HT1080 (cell line): ENCODE measurements at regions not wholly inside any gene's neighbourhood (a gene's known extent, or its start where the extent isn't known, plus 50 kb on each side); places are given as distances from the start of the nearest gene placed in this dataset.
"Not testable (repeated sequence)": the region's sequence is repeated elsewhere in the genome, so short reads cannot be mapped to it uniquely, and the experiment has no call there.

Source experiments
- DNase-seq: peaks from one replicate; pipeline ENCODE4 v3.0.0-alpha.2; 2015; ENCODE audit warnings: low read depth

DNA sequence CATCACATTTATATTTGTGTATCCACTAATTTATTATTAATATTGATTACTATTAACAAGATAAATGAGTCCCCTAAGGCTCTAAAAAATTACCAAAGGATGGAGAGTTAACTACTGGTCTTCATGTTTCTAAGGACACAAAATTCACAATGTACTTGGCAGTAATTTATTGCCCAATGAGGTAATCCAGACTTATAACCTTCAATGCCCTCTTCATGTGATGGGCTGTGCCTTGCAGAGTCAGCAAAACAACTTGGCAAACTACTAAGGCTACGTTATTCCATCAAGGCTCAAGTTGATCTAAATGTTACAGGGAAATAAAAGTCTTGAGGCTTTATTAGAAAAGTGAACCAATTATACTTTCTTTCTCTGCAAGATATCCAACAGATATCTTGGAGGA, 804.9 kb upstream of the NXPH2 start:
- no peak for DNase-seq

DNA sequence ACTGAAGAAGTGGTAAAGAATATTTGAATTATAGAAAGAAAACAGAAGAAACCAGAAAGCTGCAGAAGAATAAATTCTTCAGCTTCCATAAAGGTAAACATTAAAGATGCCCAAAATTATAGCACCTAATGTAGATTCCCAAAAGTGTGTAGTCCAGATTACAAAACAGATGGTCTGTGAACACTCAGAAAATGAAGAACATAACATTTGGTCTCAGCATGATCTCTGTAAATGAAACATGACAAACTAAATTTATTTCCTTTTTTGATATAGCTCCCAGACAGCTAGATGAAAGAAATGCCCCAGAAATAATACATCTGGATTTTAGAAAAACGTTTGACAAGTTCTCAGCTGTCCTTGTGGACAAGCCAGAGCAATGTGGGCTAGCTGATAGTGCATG, 794.2 kb upstream of the NXPH2 start:
- DNase-seq, result no peak

DNA sequence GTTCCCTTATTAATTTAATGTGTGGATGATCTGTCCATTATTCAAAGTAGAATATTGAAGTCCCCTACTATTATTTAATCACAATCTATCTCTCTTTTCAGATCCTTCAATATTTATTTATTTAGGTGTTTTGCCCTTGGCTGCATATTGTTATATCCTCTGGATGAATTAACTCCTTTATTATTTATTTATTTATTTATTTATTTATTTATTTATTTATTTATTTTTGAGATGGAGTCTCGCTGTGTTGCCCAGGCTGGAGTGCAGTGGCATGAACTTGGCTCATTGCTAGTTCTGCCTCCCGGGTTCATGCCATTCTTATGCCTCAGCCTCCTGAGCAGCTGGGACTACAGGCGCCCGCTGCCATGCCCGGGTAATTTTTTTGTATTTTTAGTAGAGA, 776.6 kb upstream of the NXPH2 start:
- DNase-seq, result no peak

DNA sequence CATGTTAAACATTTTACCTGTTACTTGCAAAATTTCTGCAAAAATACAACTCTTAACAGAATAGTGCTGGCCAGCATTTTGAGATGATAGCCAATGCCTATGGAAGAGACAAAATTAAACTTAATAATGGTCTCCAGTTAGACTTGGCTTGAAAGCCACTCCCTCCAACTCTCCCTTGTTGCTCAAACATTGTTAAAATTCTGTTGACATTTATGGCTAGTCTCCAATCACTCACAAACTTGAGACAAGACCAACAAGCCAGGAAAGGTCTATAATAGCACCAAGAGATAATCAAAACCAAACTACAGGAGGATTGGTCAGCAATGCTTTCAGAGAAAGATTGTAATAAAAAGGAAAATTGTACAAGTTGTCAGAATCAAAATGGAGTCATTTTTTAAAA, 770.7 kb upstream of the NXPH2 start:
- DNase-seq, result no peak

DNA sequence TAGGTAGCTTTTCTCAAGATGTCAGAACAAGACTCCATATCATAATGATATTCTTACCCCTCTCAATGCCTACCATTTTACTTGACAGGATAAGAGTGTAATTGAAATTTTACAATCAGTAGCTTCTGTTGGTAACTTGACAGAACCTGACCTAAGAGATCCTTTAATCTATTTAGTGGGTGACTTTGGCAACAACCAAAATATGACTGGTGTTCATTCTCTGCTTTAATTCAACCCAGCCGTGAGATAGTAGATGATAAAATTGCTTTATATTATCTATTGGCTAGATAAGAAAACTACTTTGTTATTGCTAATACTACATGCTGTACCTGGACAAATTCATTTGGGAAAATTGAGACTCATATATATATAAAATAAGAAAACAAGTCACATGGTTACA, 770.2 kb upstream of the NXPH2 start:
- DNase-seq, result no peak

DNA sequence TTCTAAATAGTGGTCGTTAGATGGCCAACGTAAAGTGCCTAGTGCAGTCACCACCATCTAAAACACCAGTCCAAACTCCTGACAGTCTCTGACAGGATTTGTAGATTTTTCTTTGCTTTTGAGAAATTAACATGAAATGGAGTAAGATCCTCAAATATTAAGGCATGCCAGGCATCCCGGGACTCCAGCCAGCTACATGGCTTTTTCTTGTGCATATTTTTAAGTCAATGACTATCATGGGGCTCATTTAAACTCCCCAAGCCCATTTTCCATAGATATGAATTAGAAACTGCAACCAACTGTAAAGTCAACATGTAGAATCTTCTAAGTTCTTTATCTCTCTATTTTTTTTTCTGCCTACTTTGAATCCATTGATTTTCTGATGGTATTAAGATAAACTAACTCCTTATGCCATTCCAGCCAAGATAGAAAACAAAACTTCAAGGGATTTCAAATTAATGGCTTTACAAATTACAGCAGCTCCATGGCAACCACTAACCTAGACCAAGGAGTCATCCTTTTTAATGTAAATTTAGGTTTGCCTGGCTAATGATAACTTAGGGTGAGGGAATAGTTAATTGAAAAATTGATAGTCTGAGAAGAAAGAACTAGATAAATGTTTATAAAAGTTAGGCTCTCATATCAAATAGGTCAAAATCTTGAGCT, 764.1 kb upstream of the NXPH2 start:
- DNase-seq, result no peak

DNA sequence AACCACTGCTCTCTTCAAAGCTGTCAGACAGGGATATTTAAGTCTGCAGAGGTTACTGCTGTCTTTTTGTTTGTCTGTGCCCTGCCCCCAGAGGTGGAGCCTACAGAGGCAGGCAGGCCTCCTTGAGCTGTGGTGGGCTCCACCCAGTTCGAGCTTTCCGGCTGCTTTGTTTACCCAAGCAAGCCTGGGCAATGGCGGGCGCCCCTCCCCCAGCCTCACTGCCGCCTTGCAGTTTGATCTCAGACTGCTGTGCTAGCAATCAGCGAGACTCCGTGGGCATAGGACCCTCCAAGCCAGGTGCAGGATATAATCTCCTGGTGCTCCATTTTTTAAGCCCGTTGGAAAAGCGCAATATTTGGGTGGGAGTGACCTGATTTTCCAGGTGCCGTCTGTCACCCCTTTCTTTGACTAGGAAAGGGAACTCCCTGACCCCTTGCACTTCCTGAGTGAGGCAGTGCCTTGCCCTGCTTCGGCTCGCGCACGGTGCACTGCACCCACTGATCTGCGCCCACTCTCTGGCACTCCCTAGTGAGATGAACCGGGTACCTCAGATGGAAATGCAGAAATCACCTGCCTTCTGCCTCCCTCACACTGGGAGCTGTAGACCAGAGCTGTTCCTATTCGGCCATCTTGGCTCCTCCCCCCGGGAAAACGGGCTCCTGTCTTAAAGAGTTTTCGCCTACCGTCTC, 758.3 kb upstream of the NXPH2 start:
- not testable (repeated sequence) for DNase-seq

DNA sequence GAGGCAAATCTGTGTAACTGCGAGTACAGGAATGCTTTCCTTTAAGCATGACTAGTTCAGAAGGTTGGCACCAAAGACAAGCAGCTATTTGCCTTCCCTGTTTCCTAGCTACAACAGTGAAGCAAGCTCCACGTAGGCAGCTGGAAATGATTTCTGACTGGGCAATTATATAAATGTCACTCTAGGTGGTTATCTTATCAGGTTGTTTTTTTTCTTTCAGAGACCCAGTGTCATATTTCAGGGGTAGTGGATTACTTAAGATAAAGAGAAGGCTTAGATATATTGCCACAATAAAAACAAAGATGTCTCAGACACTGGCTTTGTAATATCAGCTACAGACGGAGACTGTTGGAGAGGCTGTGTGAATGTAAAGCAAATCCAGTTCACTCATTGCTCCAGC, 748.9 kb upstream of the NXPH2 start:
- DNase-seq, result no peak

DNA sequence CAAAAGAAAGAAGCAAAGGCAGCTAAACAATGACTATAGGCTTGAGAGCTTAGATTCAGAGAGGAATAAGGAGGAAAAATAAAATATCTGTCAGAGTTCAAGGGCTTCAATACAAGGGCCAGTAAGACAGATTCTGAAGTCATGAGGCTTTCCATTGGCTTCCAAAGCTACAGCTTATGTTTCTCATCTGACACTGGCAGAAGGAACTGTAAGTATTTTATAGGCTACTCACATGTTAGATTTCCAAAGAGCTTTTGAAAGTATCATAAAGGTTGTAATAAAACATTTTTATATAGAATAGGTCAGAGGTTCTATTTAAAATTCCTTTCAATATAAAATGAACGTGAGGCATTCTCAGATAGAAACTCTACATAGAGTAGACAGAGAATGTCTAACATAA, 746.6 kb upstream of the NXPH2 start:
- DNase-seq, result no peak

DNA sequence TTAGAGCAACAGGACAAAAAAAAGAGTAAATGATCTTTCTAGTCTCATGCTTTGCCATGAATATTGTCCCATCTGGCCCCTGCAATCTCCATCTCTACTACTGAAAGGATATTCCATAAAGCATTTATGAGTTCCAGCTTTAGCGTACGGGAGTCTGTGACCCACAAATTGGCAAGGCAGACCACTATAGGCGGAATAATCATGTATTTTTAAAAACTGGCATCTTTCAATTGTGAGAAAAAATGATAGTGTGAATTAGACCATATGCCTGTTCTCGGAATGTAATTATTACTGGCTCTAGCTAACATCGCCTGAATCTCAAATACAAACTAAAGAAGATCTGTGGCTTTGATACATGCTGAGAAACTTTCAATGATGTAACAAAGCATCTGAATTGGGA, 738.1 kb upstream of the NXPH2 start:
- no peak for DNase-seq

DNA sequence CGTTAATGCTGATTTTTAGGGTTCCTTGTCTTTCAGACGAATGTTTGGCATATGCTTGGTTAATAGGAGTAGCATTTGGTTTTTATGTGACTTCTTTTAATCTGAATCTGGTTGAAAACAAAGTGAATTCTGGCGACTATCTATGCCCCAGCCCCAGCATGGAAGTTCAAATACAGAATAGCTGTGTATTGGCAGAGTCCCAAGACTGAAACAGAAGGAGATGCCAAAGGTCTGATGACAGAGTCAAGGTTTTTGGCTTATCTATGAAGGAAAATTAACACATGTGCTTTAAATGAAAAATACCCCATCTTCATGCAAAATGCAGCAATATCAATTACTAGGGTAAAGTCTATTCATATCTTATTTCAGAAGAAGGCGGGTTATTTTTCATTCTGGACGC, 734.8 kb upstream of the NXPH2 start:
- DNase-seq, result no peak

DNA sequence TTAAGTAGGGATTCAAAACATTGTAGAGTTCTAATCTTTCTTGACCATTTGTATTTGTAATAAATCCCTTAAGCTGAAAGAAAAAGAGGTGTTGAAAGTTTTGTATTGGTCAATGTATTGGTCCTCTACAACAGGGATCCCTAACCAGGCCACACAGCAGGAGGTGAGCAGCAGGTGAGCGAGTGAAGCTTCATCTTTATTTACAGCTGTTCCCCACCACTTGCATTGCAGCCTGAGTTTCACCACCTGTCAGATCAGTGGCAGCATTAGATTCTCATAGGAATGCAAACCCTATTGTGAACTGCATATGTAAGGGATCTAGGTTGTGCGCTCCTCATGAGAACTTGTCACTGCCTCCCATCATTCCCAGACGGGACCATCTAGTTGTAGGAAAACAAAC, 715.7 kb upstream of the NXPH2 start:
- no peak for DNase-seq

DNA sequence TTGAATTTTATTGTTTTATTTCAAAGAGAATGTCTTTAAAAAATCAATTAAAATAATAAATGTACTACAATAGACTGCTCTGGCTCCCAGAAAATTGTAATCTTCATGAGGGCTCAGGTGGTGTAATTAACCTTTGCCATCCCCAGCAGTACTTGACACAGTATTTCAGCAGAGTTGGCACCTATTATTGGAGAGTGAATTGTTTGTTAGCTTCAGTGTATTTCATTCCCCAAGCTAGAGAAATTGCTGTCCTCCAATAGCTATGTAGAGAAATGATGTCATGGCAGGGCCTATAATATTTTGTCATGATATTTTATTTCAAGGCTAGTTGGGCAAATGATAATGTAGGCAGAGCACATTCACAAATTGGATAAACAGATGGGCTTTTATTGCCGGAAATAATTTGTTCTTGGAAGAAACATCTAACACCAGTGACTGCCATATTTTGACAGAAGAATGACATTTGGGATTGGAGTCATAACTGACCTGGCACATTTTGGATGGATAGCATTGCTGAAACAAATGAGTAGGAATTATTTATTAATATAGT, 712.0 kb upstream of the NXPH2 start:
- DNase-seq, result no peak

DNA sequence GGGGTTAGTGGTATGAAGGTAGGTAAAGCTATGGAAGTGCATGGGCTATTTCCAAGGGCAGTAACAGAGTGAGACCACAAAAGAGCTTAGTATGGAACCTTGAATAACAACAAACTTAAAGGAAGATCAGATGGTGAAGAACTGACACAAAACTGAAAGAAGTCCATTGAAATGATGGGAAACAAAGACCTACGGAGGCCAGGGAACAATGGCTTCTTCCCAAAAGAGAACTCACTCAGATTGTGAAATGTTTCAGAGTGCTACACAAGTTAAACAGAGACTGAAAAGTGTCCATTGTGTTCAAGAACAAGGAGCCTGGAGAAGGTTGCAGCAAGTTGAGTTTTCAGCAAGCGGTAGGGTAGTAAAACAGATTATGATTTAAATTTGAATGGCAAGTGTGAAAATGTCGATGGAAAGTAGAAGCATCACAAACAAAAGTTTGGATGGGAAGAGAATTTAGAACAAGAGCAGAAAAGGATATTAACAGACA, 700.0 kb upstream of the NXPH2 start:
- no peak for DNase-seq

DNA sequence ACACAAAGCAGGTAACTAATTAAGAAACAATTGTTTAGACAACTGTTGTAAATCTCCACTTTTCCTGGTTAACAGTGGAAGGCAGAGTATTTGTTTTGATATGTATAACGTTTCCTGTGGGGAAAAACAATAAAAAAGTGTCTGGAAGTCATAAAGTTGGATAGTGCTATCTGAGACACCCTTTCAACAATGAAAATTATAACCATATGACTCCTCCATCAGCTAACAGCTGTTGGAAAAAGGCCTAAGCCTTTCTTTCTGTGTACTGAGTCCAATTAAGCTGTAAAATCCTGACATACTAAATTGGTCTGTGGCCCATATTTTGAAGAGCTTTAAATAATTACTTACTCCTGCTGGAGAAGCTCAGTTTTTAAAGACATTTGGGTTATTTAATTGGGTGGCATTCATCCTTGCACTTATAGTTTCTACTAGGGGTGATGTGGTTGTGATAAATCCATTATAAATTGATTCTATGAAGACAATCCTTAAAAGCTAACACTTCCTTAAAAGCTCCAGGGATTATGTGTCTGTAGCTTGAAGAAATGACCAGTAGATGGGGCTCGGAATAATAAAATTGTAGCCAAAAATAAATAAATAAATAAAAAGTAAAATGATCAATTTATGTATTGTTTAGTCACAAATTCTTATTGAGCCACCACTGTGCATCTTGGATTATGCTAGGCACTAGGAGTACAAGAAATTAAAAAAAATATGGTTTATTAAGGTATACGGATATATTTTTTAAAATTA, 698.1 kb upstream of the NXPH2 start:
- DNase-seq, result no peak

DNA sequence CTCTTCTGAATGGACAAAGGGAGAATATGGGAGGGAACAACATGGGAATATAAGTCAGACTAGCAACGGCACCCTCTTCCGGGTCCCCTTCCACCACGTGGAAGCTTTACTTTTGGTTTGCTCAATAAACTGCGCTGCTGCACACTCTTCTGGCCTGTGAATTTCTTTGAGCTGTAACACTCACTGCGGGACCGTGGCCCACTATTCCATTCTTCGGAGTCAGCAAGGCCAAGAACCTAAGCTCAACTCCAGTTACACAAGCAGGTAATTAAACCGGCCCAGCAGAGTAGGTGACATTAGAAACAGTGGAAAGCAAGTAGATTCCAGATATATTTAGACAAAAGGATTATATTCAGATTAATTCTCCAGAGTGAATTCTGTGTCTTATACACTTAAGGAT, 697.4 kb upstream of the NXPH2 start:
- DNase-seq, result peak; percentile 5

DNA sequence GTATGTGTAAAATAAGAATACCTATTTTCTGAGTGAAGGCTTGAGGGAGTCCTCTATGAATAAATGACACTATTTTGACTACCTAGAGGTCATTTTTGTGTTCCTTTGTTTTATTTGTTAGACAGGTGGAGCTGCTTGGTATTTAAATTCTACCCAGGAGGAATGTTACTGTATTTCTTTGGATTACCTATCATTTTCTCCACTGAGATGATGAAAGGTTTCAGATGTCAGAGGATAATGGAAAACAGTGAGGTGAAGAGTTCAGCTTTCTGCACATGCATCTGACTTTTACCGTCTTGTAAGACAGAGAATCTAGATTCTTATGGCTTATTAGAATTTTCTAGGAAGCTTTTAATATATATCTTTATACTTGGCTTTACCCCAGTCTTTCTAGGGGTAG, 689.8 kb upstream of the NXPH2 start:
- no peak for DNase-seq

DNA sequence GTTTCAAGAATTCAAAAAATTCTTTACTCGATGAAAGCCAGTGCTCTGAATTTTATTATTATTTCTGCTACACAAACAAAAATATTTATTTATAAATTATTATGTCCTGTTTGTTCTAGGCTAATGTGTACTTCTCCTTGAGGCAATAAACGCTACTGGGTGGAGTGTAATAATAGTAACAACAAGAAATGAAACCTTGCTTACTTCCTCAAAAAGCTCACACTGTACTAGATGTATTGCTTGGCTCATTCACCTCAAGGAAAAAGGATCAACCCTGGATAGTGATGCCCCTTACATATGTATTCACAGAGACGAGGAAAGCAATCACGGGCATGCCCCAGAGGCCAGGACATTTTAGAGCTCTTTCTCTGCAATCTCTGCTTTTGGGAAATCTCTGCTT, 685.6 kb upstream of the NXPH2 start:
- no peak for DNase-seq

DNA sequence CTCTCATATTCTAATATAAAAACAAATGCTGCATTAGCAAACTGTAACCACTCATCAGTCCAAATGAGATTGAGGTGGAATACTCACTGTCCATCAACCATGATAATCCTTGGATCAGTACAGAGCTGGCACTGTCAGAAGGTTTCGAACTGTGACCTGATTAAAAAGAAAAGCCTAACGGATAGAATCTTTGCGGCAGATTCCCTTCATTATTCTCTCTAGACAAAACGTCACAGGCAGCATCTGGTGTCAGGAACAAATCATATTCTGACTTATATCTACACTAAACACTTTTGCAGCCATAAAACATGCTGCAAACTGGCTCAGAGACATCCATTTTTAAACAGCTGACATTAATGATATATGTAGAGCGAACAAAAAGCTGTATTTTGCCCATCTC, 677.7 kb upstream of the NXPH2 start:
- DNase-seq, result no peak

DNA sequence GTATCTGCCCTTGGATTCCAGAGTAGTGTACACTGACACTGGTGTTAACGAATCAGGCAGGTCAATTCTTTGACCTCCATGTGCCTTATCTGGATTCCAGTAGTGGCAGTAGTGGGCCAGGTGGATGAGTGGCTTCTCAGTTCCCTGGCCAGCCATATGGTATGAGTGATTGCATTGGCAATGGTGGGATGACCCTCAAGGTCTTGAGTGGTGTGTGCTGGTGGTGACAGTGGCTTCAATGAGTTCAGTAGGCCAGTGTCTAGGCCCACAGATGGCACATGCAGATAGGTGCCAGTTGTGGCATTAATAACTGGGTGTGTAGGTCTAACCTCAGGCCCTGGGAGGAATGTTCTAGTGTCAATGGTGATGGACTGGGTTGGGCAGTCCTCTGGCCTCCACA, 674.1 kb upstream of the NXPH2 start:
- DNase-seq, result no peak

DNA sequence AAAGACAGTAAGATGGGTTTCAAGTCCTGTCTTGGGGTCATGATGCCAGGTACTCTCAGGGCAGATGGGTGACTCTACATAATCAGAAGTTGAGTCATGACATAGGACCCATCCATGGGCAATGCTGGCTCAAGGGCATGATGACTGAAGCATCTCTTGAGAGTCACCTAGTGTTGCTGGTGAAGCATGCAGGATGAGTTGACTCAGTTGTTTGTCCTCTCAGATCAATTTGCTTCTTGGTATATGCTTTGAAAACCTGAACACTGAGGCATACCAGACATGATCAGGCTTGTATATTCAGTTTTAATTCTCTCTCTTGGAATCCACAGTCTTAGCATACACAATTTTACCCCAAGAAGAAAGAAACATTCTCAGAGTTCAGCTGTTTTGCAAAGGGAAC, 658.9 kb upstream of the NXPH2 start:
- DNase-seq, result no peak

DNA sequence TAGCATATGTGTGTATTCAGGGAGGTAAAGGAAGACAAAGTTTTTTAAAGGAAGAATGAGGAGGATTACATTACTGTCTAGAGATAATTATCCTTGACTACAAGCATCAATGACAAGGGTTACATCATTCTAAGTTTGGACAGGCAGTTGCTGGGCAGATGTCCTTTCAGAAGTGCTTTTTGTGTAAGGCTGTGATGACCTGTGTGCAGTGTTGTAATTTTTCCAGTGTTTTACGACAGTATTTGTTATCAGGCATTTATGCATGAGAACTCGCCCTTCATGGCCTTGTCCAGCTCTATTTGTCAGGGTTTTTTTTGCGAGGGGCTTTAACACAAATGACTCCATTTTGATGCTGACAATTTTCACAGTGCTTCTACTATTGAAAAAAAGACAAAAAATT, 658.3 kb upstream of the NXPH2 start:
- DNase-seq, result no peak
